ENCODE measurements at regions not wholly inside any gene's neighbourhood (a gene's known extent, or its start where the extent isn't known, plus 50 kb on each side); places are given as distances from the start of the nearest gene placed in this dataset.
"Not testable (repeated sequence)": the region's sequence is repeated elsewhere in the genome, so short reads cannot be mapped to it uniquely, and the experiment has no call there.

DNA sequence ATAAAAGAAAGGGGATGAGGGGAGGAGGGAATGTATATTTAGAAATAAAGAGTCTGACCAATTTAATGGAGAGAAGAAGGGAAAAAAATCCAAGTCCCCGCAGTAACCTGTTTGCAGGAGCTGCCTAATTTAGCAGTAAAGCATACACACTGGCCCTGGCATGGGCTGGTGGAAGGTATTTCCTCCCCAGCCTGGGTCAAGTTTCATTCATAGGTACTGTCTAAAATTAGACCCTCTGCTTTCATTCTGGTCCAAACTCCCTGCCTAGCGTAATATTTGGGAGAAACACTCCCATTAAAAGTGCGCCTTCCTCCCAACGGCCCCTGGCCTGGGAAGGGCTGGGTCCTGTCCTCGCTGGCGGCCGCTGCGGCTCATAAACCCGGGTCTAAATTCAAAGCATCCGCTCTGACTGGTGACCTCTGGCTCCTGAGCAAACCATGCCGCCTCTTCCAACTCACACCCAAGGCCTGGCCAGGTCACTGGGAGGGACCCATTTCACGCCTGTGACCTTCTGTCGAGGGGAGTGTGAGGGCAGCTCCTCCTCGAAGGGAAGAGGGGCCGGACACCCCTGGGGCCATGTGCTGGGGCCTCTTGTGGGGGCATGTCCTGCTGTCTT is 123.2 kb downstream of the FGF18 start:
- DNase-seq (ENCODE audit: low spot score), result no peak

DNA sequence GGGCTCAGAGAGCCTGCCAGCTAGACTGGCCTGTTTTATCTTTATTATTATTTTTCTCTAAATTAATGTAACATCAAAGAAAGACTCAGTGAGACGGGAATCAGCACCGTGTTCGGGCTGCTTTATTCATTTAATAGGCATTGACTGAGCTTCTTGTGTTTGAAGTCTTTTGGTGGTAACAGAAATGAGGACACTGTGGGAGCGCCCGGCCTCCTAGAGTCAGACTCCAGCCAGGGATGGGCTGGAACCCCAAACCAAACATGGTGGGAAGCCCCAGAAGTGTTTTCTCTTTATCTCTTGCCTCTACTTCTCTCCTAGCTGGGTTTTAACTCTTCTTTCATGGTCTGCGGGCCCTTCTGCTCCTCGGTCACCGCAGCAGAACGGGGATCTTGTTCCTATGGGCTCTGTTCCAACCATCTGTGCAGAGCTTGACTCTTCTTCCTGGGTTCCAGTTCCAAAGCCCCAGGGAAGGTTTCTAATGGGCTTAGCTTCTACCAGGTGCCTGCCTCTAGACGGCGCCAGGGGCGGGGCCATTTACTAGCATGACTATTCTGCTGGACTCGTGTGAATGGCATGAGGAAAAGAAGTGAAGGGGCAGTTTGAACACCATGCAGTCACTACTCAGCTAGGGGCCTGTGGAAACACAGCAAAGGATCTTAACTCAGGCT is 123.8 kb downstream of the FGF18 start:
- DNase-seq (ENCODE audit: low spot score), result no peak

DNA sequence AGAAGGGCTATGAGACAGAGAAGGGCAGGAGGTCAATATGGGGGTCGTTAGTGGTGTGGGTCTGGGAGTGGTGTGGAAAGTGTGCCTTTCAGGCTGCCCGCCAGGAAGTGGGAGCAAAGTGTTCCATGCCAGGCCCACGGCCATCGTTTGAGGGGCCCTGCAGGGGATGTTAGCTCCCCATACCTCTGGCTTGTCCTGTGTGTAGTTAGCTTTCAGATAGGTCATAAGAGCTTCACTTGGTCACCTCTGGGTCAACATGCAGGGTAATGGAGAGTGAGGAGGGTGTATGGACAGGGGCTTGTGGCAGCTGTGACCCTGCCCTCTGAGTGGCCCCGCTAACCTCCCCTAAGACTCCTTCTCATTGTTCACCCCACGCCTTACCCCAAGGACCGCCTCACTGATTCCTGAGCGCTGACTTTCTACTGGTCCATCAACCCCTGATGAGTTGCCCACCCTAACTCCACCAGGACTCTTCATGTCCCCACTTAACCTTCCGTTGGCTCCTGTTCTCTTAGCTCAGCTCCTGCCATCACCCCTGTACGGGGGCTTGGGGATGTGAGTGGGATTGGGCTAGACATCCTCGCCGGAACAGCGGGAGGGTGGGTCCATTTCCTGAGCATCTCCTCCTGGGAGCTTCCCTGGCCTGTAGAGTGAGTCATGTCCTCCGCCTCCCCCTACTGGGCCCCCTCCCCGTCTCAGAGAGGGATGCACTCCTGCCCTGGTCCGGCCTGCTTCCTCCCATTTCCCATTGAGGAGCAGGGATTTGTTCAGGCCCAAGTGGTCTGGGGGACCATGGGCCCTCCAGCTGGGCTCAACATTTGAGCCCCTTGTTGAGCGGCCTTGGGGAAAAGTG is 125.7 kb downstream of the FGF18 start:
- DNase-seq (ENCODE audit: low spot score), result no peak

DNA sequence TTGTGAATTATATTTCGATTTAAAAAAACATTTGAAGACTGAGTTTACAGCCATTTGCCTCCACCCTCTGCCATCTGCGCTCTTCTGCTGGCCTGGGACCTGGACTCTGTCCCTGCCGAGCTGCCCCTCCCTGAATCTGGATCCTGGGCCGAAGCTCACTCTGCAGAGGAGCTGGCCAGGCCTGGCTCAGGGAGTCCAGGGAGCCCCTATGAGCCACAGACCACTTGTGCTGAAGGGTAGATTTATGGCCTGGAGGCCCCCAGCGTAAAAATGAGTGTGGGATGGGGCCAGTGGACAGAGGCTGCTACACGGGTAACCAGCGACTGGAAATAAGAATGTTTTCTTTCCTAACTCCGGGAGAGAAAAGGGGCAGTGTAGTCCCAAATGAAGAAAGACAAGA is 129.8 kb downstream of the FGF18 start:
- no peak for DNase-seq (ENCODE audit: low spot score)

DNA sequence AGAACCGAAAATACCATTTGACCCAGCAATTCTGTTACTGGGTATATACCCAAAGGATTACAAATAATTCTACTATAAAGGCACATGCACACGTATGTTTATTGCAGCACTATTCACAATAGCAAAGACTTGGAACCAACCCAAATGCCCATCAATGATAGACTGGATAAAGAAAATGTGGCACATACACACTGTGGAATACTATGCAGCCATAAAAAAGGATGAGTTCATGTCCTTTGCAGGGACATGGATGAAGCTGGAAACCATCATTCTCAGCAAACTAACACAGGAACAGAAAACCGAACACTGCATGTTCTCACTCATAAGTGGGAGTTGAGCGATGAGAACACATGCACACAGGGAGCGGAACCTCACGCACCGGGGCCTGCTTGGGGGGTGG is 134.4 kb downstream of the FGF18 start:
- DNase-seq (ENCODE audit: low spot score), result not testable (repeated sequence)

DNA sequence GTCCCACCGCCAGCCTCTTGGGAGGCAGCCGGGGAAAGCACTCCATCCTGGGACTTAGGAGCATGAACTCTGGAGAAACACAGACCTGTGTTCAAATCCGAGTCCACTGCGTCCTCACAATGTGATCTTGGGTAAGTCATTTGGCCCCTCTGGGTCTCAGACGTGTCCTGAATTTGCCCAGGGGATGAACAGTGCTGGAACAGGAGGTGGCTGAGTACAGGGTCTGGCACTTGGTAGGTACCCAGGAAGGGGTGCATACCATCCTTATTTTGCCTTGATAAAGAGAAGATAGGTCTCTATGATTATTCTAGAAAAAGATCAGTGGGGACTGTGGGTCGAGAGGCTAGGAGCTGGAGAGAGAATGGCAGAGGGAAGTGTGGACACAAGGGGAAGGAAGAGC is 135.7 kb downstream of the FGF18 start:
- DNase-seq (ENCODE audit: low spot score), result no peak

DNA sequence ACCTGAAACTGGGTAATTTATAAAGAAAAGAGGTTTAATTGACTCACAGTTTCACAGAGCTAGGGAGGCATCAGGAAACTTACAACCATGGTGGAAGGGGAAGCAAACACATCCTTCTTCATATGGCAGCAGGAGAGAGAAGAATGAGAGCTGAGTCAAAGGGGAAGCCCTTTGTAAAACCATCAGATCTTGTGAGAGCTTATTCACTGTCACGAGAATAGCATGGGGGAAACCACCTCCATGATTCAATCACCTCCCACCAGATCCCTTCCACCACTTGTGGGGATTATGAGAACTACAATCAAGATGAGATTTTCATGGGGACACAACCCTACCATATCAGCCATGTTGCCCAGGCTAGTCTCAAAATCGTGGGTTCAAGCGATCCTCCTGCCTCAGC is 143.4 kb downstream of the FGF18 start:
- no peak for DNase-seq (ENCODE audit: low spot score)

DNA sequence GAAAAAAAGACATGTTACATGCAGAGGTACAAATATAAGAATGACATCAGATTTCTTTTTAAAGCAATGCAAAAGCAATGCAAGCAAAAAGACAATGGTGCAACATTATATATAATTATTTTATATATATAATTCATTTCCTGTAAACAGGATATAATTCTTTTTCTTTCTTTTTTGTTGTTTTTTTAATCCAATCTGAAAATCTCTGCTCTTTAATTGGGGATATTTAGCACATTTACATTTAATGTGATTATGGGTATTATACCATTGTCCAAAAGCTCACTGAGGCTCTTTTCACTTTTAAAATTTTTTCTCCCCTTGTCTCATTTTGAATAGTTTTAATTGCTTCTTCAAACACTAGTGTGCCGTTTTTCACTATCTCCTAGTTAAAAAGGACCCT is 148.9 kb downstream of the FGF18 start:
- DNase-seq (ENCODE audit: low spot score), result no peak

DNA sequence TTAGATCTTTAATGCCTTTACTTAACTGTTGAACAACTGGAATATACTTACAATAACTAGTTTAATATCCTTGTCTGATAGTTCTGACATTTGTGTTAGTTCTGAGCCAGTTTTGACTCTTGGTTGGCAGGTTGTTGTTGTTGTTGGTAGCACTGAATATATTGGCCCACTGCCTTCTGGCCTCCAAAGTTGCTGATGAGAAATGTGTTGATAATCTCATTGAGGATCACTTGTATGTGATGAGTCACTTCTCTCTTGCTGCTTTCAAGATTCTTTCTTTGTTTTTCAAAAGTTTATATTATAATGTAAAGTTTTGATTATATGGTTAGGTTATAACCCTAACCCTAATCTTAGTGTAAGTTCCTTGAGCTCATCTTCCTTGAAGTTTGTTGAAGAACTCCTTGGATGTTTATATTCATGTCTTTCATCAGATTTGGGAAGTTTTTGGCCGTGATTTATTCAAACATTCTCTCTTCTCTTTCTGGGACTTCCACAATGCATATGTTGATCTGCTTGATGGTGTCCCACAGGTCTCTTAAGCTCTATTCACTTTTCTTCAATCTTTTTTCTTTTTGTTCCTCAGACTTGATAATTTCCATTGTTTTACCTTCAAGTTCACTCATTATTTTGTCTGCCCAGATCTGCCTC is 149.7 kb downstream of the FGF18 start:
- no peak for DNase-seq (ENCODE audit: low spot score)

DNA sequence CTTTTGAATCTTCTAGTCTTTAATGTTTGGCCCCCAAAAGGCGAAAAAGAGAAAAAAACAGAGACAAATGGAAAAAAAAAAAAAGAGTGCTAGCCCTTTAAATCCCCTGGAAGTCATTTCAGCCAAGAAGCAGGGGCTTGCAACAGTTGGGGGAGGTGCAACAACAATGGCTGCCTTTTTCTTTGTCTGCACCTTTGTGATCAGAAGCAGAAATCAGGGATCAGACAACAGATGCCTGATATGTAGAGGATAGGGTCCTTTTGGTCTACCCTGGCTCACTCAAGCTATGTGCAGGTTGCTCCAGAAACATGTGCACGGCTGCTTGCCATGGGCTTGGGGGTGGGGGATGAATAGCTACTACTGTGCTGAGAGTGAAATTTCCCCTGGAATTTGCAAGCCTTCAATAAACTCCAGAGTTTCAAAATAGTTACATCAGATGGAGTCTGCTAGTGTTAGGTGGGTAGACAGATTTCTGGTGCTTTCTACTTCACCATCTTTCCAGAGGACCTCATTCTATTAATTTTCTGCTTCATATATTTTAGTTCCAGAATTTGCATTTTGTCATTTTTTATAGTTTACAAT is 150.9 kb downstream of the FGF18 start:
- DNase-seq (ENCODE audit: low spot score), result no peak

DNA sequence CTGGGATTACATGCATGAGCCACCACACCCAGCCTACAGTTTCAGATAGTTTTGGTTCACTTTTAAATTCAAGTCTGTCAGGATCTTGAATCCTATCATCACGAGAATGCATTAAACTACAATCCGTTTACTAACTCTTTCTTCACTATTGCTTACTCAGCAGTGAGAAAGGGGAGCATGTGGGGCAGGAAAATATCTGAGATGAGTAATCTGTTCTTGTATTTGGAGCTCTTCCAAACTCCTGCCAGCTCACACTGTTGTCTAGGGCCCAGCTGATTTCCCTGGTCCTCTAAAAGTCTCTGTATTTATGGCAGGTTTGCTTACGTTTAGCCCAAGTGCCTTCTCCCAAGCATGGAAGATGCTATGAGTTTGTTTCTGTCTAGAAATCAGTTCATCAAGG is 152.2 kb downstream of the FGF18 start:
- peak; percentile 61 for DNase-seq (ENCODE audit: low spot score)

DNA sequence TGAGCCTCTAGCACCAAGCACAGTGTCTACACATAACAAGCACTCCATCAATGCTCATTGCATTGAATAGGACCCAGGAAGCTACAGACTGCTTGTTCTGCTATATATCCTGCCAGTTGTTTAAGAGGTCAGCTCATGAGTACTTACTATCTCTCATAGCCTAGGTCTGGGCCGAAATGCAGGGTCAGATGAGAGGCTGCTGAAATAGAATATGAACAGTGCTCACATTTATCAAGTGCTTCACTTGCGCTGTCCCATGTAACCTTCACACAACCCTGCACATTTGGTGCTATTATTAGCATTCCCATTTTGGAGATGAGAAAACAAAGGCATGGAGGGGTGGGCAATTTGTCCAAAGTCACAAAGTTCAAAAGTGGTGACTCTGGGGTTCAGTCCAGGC is 153.6 kb downstream of the FGF18 start:
- DNase-seq (ENCODE audit: low spot score), result no peak

DNA sequence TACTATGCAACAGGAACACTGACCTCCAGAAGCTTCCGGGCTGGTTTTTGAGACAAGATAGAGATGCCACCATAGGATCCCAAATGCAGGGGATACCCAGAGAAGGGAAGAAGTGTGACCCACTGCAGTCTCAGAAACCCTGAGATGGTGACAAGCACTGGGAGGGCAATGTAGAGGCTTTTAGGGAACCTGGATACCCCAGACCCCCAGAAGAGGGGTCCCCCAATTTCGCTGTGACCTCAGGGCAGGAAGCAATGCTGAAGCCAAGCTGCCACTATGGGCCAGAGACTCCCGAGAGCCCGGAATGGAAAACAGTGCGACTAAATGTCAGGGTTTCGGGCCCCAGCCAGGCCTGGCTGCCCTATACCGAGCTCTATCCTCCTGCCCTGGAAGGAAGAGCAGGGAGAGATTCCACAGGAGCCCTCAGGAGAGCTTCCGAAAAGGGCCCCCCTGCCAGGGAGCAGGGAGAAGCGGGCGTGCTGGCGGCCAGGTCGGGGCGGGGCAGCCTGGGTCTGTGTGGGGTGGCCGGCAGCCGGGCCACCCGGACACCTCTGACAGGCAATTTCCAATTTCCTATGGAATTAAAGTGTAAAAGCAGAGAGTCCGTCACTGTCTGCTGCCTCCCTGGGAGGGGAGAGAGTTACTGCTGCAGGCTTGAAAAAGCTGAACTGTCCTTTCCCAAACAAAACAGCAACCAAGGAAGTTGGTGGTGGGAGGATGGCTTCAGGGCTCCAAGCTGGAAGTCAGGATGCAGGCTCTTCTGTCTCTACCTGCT is 154.2 kb downstream of the FGF18 start:
- DNase-seq (ENCODE audit: low spot score), result no peak

DNA sequence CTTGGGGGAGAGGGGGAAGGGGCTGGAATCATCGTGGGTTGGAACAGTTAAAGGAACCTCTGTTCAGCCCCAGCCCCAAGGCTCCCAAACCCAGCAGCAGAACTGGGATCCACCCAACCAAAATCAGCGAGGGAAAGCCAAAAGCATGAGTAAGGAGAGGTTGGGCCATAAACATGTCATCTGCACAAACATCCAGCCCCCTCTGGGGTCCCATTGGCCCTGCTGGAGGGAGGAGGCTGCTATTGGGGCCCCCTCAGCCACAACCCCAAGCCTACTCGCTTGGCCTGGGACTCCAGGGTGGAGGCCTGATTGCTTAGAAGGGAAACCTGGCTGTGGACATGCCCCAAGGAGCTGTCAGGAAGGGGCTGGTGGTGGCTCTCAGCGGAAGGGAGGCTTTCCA is 154.9 kb downstream of the FGF18 start:
- no peak for DNase-seq (ENCODE audit: low spot score)

DNA sequence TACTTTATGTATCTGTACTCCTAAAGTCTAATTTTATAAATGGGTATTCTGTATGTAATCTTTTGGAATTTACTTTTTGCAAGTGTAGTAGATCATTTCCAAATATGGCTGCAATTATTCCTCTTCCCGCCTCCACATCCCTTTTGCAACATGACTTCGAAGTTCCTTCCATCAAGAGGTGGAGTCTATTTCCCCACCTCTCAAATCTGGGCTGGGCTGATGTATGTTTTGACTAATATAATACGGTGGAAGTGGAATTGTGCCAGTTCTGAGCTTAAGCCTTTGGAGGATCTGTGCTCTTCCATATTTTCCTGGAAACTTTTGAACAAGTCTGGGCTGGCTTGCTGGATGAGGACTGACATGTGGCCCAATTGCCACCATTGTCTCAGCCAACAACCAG is 155.9 kb downstream of the FGF18 start:
- no peak for DNase-seq (ENCODE audit: low spot score)

DNA sequence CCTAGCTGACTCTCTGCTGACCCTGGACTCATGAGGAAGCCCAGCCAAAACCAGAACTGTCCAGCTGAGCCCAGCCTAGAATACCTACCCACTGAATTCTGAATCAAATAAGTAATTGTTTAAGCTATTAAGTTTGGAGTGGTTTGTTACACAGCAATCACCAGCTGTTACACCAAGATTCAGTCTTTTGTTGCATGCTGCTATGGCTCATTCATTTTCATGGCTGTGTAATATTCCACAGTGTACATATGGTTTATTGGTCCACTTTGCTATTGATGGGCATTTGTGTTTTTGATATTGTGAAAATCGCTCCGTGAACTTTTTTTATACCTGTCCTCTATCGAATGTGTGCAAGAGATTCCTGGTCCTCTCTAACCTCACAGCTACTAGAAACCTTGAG is 156.4 kb downstream of the FGF18 start:
- DNase-seq (ENCODE audit: low spot score), result no peak

DNA sequence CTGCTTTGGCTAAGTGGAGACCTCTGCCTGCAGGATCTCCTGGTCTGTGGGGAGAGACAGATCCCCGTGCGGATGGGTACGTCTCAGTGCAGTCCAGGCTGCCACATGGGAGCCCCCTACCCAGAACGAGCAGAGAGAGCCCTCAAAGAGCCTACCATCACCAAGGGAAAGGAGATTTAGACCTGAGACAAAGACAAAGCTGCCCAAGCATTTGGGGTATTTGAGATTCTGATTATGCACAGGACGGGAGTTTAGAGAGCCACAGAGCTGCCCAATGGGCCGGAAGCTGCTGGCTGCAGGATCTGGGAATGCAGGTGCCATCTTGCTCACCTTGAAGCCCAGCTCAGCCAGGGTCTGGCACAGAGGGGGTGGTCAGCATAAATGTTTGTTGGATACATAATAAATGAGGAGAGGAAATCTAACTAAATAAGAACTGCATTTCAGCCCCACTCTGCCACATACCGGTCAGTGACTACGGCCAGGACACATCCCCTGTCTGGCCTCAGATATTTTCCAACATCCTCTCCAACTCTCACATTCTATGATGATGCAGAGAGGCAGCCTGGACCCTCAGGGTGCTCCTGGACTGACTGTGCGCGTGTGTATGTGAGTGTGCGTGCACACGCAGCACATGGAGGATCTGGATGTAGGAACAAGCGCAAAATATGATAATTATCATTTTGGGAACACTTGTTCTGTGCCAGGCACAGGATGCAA is 157.8 kb downstream of the FGF18 start:
- DNase-seq (ENCODE audit: low spot score), result no peak

DNA sequence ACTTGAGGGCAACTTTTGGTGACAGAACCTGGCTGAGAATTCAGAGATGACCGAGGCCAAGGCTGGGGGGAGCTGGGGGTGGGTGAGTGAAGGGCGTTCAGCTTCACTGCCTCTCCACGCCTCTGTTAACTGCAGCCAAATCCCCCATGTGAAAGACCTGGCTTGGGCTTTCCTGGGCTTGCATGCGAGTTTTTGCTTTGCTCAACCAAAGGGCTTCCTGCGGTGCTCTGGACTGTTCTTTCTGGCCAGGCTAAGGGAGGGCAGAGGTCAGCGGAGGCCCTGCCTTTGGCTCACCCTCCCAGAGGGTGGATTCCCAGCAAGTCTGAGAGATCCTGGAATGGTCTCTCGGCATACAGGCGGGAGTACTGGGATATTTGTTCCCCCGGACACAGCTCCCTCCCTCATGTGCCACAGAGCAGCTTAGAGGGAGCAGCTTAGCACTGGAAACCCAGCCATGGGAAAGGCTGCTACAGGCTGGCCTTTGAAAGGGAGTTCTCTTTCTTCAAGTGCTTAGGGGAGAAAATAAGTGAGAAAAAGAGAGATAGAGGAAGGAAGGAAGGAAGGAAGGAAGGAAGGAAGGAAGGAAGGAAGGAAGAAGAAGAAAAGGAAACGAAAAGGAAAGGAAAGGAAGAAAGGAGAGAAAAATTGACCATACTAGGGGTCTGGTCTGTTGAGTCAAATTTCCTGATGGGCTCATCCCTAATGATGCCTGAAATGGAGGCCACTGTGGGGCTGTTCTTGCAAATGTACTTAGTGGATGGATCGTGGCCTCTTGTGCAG is 158.8 kb downstream of the FGF18 start:
- DNase-seq (ENCODE audit: low spot score), result no peak

DNA sequence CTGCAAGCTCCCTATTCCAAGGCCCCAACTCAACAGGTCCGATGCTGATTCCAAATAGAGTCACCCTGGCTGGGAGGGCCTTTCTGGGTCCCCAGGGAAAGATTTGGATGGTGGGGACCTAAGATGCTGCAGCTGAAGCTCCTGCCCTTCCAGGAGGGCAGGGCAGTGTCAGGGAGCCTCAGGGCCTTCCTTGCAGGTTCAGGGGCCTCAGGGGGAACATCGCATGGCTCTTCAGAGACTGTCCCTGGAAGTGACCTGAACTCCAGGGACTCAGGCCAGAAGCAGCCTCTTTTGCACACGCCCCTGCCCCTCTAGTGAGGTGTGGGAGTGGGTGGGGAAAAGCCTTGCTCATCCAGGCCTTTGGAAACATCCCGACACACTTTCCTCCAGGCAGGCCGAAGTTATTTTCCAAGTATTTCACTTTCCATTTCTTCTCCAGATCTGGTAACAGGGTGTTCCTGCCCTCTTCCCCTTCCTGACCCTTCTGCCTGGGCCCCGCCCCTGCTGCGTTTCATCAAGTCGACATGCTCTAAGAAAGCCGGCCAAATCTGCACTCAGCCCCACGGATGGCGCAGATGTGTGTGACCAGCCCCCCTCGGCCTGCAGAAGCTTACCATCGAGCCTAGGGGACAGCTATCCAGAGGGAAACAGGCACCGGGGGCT is 159.5 kb downstream of the FGF18 start:
- no peak for DNase-seq (ENCODE audit: low spot score)

DNA sequence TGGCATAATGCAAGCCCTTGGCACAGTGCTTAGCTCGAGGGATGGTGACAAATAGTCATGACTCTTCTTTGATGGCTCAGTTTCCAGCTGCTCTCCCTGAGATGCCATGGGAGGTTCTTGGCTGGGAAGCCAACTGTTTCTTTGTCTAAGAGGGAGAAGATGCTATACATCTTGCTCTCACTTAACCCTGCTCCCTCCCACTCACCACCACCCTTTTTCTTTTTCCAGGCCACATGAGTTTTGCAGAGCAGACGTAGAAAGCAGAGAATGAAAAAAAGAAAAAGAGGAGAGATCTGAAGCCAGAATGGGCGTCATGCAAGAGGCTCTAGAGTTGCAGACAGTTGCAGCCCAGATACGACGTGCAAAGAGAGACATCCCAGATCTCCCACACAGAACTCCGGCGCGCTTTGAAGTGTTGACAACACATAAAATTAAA is 160.5 kb downstream of the FGF18 start:
- DNase-seq (ENCODE audit: low spot score), result no peak

Data from AG08396 (cell line).